ENCODE measurements at regions not wholly inside any gene's neighbourhood (a gene's known extent, or its start where the extent isn't known, plus 50 kb on each side); places are given as distances from the start of the nearest gene placed in this dataset.

DNA sequence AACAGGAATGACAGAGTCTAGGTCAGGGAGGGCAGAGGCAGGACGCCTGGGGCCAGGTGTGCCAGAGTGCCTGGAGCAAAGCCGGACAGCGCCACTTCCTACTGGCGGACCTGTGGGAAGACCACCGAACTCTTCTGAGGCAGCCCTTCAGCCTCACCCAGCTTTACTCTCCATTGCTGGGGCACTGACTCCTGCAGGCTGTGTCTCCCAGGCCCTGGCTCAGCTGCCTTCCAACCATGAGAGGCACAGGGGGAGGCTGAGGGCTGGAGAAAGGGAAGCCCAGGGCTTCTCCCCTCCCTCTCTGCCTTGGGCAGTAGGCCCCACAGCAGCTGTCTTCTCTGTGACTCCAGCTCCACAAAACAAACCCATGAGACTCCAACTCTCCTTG is 139.6 kb upstream of the UNC5B start:
- Histone ChIP-seq H3K4me3 (ENCODE audit: low read depth in 1 of 2, low read length in 2 of 2) (no peak overlapping the region), H3K27me3 (ENCODE audit: insufficient read depth, low read length, poor library complexity) (peaks cover 9% of the 10 kb centered on the region), H4K20me1 (ENCODE audit: insufficient read depth, low read length) (peaks cover 18% of the 10 kb centered on the region)

DNA sequence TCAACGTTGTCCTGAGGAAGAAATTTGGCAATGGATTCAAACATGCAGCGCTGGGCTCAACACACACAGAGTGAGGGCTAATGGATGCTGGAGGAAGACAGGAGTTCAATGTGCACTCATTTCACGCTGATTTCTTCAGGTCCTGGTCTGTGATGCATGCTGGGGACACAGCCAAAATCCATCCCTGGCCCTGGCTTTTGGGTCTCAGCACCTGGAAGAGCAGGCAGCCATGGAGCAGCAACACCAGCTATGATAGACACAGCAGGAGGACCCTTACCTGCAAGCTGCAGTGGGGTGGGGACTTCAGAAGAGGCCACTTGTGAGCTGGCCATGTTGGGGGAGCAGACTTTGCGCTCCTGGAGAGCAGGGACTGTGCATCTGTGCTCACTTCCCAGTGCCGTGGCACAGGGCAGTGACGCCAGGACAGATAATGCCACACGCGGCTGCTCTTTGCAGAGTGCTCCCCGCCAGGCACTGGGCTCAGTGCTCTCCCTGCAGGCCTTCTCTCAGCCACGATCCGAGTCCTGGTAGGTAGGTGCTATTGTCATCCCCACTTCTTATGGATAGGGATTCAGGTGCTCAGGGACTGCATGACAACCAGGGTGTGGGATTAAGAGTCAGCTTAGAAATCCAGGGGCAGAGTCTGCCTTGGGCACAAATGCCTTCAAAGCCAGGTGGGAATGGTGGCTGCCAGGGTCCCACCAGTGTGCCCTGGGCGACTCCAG is 138.8 kb upstream of the UNC5B start:
- Histone ChIP-seq H3K27ac (ENCODE audit: low read length) (no peak overlapping the region), H3K9me3 (ENCODE audit: insufficient read depth, low read length, severe bottlenecking) (no peaks in the 10 kb centered on the region), H3K9ac (ENCODE audit: low read depth, low read length) (no peak overlapping the region), H3K79me2 (ENCODE audit: insufficient read depth, low read length) (no peaks in the 10 kb centered on the region), H3K4me1 (ENCODE audit: insufficient read depth, low read length) (no peaks in the 10 kb centered on the region), H3K36me3 (ENCODE audit: insufficient read depth, low read length) (no peaks in the 10 kb centered on the region), H3K27me3 (ENCODE audit: insufficient read depth, low read length, poor library complexity) (peaks cover 9% of the 10 kb centered on the region), H3K4me3 (ENCODE audit: low read depth in 1 of 2, low read length in 2 of 2) (no peak overlapping the region), H2AFZ (ENCODE audit: low read depth, low read length) (no peak overlapping the region), H3K4me2 (ENCODE audit: insufficient read depth, low read length) (no peak overlapping the region), H4K20me1 (ENCODE audit: insufficient read depth, low read length) (peaks cover 19% of the 10 kb centered on the region)
- TF ChIP-seq CTCF (IDR thresholded peaks at IDR 0.05; ENCODE audit: borderline replicate concordance, extremely low read depth, low read length, poor library complexity, severe bottlenecking) (no peak), EZH2 (IDR thresholded peaks at IDR 0.05; ENCODE audit: borderline replicate concordance, low read depth, low read length, severe bottlenecking) (no peak)
- DNase-seq = no peak
- no peak for ATAC-seq (ENCODE audit: insufficient read depth, low read depth)

More for the DNA sequence above, 139.6 kb upstream of the UNC5B start:
- H3K79me2 ChIP-seq (ENCODE audit: insufficient read depth, low read length) = no peaks in the 10 kb centered on the region
- H3K4me2 ChIP-seq (ENCODE audit: insufficient read depth, low read length) = no peak overlapping the region
- no peak overlapping the region for H2AFZ ChIP-seq (ENCODE audit: low read depth, low read length)
- no peaks in the 10 kb centered on the region for H3K4me1 ChIP-seq (ENCODE audit: insufficient read depth, low read length)
- TF ChIP-seq EZH2 (IDR thresholded peaks at IDR 0.05; ENCODE audit: borderline replicate concordance, low read depth, low read length, severe bottlenecking) (no peak), CTCF (IDR thresholded peaks at IDR 0.05; ENCODE audit: borderline replicate concordance, extremely low read depth, low read length, poor library complexity, severe bottlenecking) (no peak)
- ATAC-seq (ENCODE audit: insufficient read depth, low read depth) = no peak
- H3K9me3 ChIP-seq (ENCODE audit: insufficient read depth, low read length, severe bottlenecking) = no peaks in the 10 kb centered on the region
- H3K36me3 ChIP-seq (ENCODE audit: insufficient read depth, low read length) = no peaks in the 10 kb centered on the region
- H3K9ac ChIP-seq (ENCODE audit: low read depth, low read length) = no peak overlapping the region
- DNase-seq = no peak
- no peak overlapping the region for H3K27ac ChIP-seq (ENCODE audit: low read length)

DNA sequence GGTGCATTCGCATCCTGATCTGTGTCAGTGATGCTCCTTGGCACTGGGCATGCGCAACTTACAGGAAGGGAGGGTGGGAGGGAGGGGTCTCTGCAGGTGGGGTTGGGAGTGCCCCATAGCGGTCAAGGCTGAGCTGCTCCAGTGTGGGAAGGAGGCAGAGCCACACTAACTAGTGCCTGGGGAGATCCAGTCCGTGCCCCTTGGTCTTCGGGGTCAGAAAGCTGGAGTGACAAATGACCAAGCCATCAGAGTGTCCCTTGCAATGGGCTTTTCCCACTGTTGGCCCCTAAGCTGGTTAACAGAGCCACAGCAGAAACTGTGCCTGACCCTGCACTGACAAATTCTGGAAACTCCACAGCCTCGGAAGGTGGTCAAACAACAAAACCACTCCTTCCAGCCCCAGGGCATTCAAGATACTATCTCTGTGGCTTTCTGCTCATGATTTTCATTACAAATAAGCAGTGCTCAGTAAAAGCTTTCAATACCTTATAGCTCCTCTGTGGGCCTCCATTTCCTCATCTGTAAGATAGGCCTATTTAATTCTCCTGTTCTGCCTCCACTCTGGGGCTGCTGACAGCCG is 138.1 kb upstream of the UNC5B start:
- Histone ChIP-seq H3K9ac (ENCODE audit: low read depth, low read length) (no peak overlapping the region), H3K4me1 (ENCODE audit: insufficient read depth, low read length) (no peaks in the 10 kb centered on the region), H3K36me3 (ENCODE audit: insufficient read depth, low read length) (no peaks in the 10 kb centered on the region), H3K4me2 (ENCODE audit: insufficient read depth, low read length) (no peak overlapping the region), H3K27me3 (ENCODE audit: insufficient read depth, low read length, poor library complexity) (peaks cover 7% of the 10 kb centered on the region), H3K9me3 (ENCODE audit: insufficient read depth, low read length, severe bottlenecking) (no peaks in the 10 kb centered on the region), H4K20me1 (ENCODE audit: insufficient read depth, low read length) (peaks cover 20% of the 10 kb centered on the region; the same call in 1 of the 2 replicates), H3K27ac (ENCODE audit: low read length) (no peak overlapping the region), H3K4me3 (ENCODE audit: low read depth in 1 of 2, low read length in 2 of 2) (no peak overlapping the region), H3K79me2 (ENCODE audit: insufficient read depth, low read length) (no peaks in the 10 kb centered on the region), H2AFZ (ENCODE audit: low read depth, low read length) (no peak overlapping the region)
- TF ChIP-seq EZH2 (IDR thresholded peaks at IDR 0.05; ENCODE audit: borderline replicate concordance, low read depth, low read length, severe bottlenecking) (no peak), CTCF (IDR thresholded peaks at IDR 0.05; ENCODE audit: borderline replicate concordance, extremely low read depth, low read length, poor library complexity, severe bottlenecking) (no peak)
- DNase-seq (no peak), ATAC-seq (ENCODE audit: insufficient read depth, low read depth) (no peak)
